Liver (tissue), 7 donors: ENCODE measurements at regions not wholly inside any gene's neighbourhood (a gene's known extent, or its start where the extent isn't known, plus 50 kb on each side); places are given as distances from the start of the nearest gene placed in this dataset.
"Not testable (repeated sequence)": the region's sequence is repeated elsewhere in the genome, so short reads cannot be mapped to it uniquely, and the experiment has no call there.

Source experiments
- DNase-seq: peaks from one replicate; pipeline ENCODE4 v3.0.0-alpha.2; 2017; ENCODE audit warnings: low spot score
- H3K27ac ChIP-seq, 2 donors: one replicate each; pipeline ENCODE4 v1.7.0; 2013; ENCODE audit warnings: inconsistent platforms in 2 of 2, low read length in 2 of 2, control low read depth in 1 of 2, low read depth in 1 of 2, mild to moderate bottlenecking in 1 of 2
- H3K27me3 ChIP-seq, 4 donors: one replicate each; pipeline versions ENCODE4 v1.6.1 to v1.7.0; 2013; ENCODE audit warnings: low read length in 3 of 4, inconsistent platforms in 1 of 4, mild to moderate bottlenecking in 1 of 4, moderate library complexity in 1 of 4; ENCODE audit not compliant: control insufficient read depth in 4 of 4, insufficient read depth in 4 of 4
- H3K36me3 ChIP-seq, 4 donors: one replicate each; pipeline versions ENCODE4 v1.6.1 to v1.7.0; 2013; ENCODE audit warnings: low read length in 3 of 4, mild to moderate bottlenecking in 3 of 4, low read depth in 1 of 4, moderate library complexity in 1 of 4; ENCODE audit not compliant: control insufficient read depth in 4 of 4, insufficient read depth in 3 of 4
- H3K4me1 ChIP-seq, 4 donors: one replicate each; pipeline versions ENCODE4 v1.6.1 to v1.7.0; 2013; ENCODE audit warnings: low read length in 3 of 4, mild to moderate bottlenecking in 3 of 4, moderate library complexity in 1 of 4; ENCODE audit not compliant: control insufficient read depth in 4 of 4, insufficient read depth in 4 of 4
- H3K4me3 ChIP-seq, 3 donors: one replicate each; pipeline versions ENCODE4 v1.6.1 to v1.7.0; 2013; ENCODE audit warnings: low read length in 3 of 3, control low read depth in 1 of 3, low read depth in 1 of 3, mild to moderate bottlenecking in 1 of 3
- H3K9ac ChIP-seq, 2 donors: one replicate each; pipeline ENCODE4 v1.7.0; 2013; ENCODE audit warnings: low read length in 2 of 2, mild to moderate bottlenecking in 2 of 2, moderate library complexity in 2 of 2, control low read depth in 1 of 2, low read depth in 1 of 2
- H3K9me3 ChIP-seq, 4 donors: one replicate each; pipeline versions ENCODE4 v1.6.1 to v1.7.0; 2013; ENCODE audit warnings: low read length in 3 of 4; ENCODE audit not compliant: control insufficient read depth in 4 of 4
- ATF3 ChIP-seq: IDR thresholded peaks from 2 replicates; pipeline ENCODE4 v1.6.1; 2016; ENCODE audit warnings: antibody characterized with exemption
- FOXA2 ChIP-seq: IDR thresholded peaks from 2 replicates; pipeline ENCODE4 v1.6.1; 2016; ENCODE audit warnings: antibody characterized with exemption
- HNF4A ChIP-seq, 2 donors: conservative IDR thresholded peaks; 2 replicates each; pipeline ENCODE4 v1.6.1; 2016; ENCODE audit warnings: antibody characterized with exemption in 2 of 2, mild to moderate bottlenecking in 2 of 2
- HNF4G ChIP-seq: IDR thresholded peaks from 2 replicates; pipeline ENCODE4 v1.6.1; 2016; ENCODE audit warnings: antibody characterized with exemption
- JUND ChIP-seq, 2 donors: IDR thresholded peaks; 2 replicates each; pipeline ENCODE4 v1.6.1; 2016; ENCODE audit warnings: antibody characterized with exemption in 2 of 2
- MAX ChIP-seq: IDR thresholded peaks from 2 replicates; pipeline ENCODE4 v1.6.1; 2016; ENCODE audit warnings: antibody characterized with exemption
- RAD21 ChIP-seq, 2 donors: IDR thresholded peaks; 2 replicates each; pipeline ENCODE4 v1.6.1; 2016; ENCODE audit warnings: antibody characterized with exemption in 2 of 2, mild to moderate bottlenecking in 2 of 2
- RXRA ChIP-seq, 2 donors: IDR thresholded peaks; 2 replicates each; pipeline ENCODE4 v1.6.1; 2017 to 2018; ENCODE audit warnings: antibody characterized with exemption in 2 of 2, mild to moderate bottlenecking in 1 of 2
- SP1 ChIP-seq: IDR thresholded peaks from 2 replicates; pipeline ENCODE4 v1.6.1; 2018; ENCODE audit warnings: antibody characterized with exemption, mild to moderate bottlenecking
- YY1 ChIP-seq: IDR thresholded peaks from 2 replicates; pipeline ENCODE4 v1.6.1; 2016; ENCODE audit warnings: antibody characterized with exemption, mild to moderate bottlenecking
- ZBTB33 ChIP-seq: IDR thresholded peaks from 2 replicates; pipeline ENCODE4 v1.6.1; 2016; ENCODE audit warnings: antibody characterized with exemption
- WGBS: extraction: QIAGEN DNeasy Blood & Tissue Kit; methylation state at CpG from one replicate; pipeline ENCODE4 v1.1.7; 2013; 5-methylcytosine and 5-hydroxymethylcytosine counted together
- donor health status: healthy.
- donor health status: healthy.
- donor health status: healthy.
- donor health status: healthy.

- H3K4me1 ChIP-seq: no peaks in the 10 kb centered on the region
- H3K4me3 ChIP-seq: no peak overlapping the region
- no peak for DNase-seq
- H3K27me3 ChIP-seq: no peaks in the 10 kb centered on the region
- TF ChIP-seq SP1: no peak
- TF ChIP-seq HNF4G: no peak
- no peak for TF ChIP-seq ATF3
- TF ChIP-seq ZBTB33: no peak
- no peak for TF ChIP-seq MAX
- TF ChIP-seq HNF4A (conservative IDR thresholded peaks at IDR 0.05): no peak
- TF ChIP-seq JUND (IDR thresholded peaks at IDR 0.05): no peak
- no peak for TF ChIP-seq YY1
- no peak for TF ChIP-seq RAD21 (IDR thresholded peaks at IDR 0.05)
- TF ChIP-seq FOXA2: no peak
- TF ChIP-seq RXRA (IDR thresholded peaks at IDR 0.05): no peak
- WGBS: 93% methylated on average over 2 of the region's 2 CpGs
- H3K9me3 ChIP-seq: no peaks in the 10 kb centered on the region
- H3K36me3 ChIP-seq: no peaks in the 10 kb centered on the region
- no peak overlapping the region for H3K27ac ChIP-seq
- H3K9ac ChIP-seq: no peak overlapping the region
Observed at GRCh38 chr4:87920478-87920877, 55.0 kb upstream of the SPP1 start.

- not testable (repeated sequence) for H3K27ac ChIP-seq, H3K4me1 ChIP-seq, H3K4me3 ChIP-seq, DNase-seq, H3K9ac ChIP-seq, H3K27me3 ChIP-seq, H3K9me3 ChIP-seq, H3K36me3 ChIP-seq
- WGBS: 75% methylated on average over 14 of the region's 16 CpGs
Observed at GRCh38 chr4:87921626-87922479, 53.7 kb upstream of the SPP1 start.

- H3K36me3 ChIP-seq, H3K9ac ChIP-seq, DNase-seq, H3K27ac ChIP-seq, H3K4me1 ChIP-seq, H3K9me3 ChIP-seq, H3K4me3 ChIP-seq, H3K27me3 ChIP-seq: not testable (repeated sequence)
- WGBS: 84% methylated on average over 17 of the region's 18 CpGs
Observed at GRCh38 chr4:87924146-87924545, 51.4 kb upstream of the SPP1 start.
